T-helper 1 cell treated with Interleukin-12 subunit alpha and Interleukin-12 subunit beta and Interleukin-4 antibody, amounts not matched to agents 30 ng/mL and 1 ng/mL, for 36 hours (primary cell): ENCODE measurements at regions not wholly inside any gene's neighbourhood (a gene's known extent, or its start where the extent isn't known, plus 50 kb on each side); places are given as distances from the start of the nearest gene placed in this dataset.

Experiments
- intact Hi-C: fragments of 100-400 bp; cut with micrococcal nuclease; formaldehyde crosslinking; loops from one replicate; pipeline ENCODE4 v1.15.1; 2024

- intact Hi-C loops = no loop called here
Observed at GRCh38 chr22:47381240-47381639, 618.8 kb downstream of the TBC1D22A start.

DNA sequence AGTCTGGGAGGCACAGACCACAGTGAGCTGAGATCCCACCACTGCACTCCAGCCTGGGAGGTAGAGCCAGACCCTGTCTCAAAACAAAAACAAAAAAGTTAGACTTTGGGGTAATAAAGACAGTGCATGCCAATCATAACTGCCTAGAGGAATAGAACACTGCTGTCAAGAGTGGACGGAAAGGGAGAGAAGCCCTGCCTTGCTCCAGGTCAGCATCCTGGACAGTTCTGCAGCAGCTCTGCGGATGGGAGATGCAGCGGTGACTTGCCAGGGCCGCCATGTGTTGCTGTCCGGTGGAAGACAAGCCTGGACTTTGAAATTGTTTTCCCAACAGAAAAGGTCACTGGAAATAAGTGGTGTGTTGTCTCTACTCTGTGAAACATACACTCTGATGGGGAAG, 618.2 kb downstream of the TBC1D22A start:
- intact Hi-C loops = no loop called here

DNA sequence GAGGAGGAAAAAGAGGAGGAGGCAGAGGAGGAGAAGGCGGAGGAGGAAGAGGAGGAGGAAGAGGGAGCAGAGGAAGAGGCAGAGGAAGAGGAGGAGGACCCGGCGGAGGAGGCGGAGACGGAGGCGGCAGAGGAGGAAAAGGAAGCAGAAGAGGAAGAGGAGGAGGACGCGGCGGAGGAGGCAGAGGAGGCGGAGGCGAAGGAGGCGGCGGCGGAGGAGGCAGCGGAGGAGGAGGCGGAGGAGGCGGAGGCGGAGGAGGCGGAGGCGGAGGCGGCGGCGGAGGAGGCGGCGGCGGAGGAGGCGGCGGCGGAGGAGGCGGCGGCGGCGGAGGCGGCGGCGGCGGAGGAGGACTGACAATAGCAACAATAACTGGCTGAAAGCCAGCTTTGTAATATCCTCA, 616.6 kb downstream of the TBC1D22A start:
- intact Hi-C loops = no loop called here

- intact Hi-C loops = no loop called here
Observed at GRCh38 chr22:47377926-47378560, 615.6 kb downstream of the TBC1D22A start.

- intact Hi-C loops = no loop called here
Observed at GRCh38 chr22:47376901-47377505, 614.6 kb downstream of the TBC1D22A start.

DNA sequence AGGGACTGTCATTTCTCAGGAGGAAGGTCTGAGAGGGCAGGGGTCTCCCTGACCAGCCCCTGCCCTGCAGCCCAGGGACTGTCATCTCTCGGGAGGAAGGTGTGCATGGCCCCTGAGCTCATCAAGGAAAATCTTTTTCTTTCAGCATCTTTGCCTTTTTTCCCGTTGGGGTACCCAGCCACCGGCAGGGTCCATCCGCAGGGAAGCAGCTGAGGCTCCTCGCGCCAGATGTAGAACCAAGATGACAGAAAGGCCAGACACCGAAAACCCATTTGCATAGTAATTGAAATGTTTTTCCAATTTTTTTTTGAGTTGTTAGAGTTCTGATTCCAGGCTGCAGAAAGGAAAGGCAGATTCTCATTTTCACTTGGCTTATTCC, 613.9 kb downstream of the TBC1D22A start:
- intact Hi-C loops = no loop called here

GRCh38 chr22:47375621-47376321, 613.3 kb downstream of the TBC1D22A start:
- intact Hi-C loops = no loop called here

DNA sequence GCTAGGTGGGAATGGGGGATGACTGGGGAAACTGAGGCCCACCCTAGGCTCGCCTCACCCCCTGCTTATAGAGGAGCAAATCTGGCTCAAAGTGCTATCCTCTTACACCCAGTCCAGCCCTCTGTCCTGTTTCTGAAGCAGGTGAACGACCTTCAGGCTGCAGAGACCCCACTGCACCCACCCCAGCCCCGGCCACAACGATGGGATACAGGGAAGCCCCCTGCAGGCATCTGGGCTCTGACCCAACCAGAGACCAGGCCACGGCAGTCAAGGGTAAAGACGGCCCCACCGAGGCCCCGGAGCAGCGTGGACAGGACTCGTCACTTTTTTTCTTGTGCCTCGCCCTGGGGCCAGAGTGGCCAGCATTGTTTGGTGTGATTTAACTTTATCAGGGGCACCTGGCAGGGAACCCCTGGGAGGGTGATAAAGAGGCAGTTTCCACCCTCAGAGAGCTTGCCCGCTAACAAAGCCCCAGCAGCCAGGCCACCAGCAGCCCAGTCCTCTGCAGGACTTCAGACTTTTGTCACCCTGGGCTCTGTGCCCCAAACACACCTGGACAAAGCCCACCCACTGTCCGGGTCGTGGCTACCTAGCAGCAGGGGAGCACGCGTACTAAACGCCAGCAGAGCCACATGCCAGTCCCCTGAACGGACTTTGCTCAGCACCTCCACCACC, 612.6 kb downstream of the TBC1D22A start:
- intact Hi-C loops = no loop called here

GRCh38 chr22:47374273-47374771, 611.9 kb downstream of the TBC1D22A start:
- intact Hi-C loops = no loop called here

DNA sequence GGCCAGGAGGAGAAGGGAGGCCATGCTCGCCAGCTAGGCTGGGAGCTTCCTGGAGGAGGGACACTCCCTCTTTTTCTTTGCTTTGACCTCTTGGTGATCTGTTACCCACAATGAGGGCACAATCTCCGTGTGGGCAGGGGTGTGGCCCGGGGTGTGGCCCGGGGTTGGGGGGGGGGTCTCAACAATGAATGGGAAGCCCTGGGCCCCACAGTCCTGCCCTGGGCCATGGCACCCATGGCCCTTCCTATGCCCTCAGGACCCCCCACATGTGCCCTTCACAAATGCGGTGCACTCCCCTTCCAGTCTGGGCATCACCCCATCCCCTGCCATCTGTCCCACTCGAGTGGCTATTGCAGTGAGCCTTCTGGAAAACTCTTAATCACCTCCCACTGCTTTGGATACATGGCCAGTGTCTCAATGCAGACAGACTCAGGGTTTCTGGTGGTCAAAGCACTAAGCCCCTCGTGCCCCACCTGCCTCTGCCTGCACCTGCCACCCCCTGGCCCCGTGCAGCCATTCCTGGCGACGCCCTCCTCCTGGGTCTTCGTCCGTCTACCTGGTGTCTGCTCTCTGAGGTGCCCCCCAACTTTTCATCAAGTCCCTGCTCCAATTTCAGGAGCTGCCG, 611.3 kb downstream of the TBC1D22A start:
- intact Hi-C loops = no loop called here

- intact Hi-C loops = no loop called here
Observed at GRCh38 chr22:47372596-47373385, 610.3 kb downstream of the TBC1D22A start.

GRCh38 chr22:47372111-47372581, 609.7 kb downstream of the TBC1D22A start:
- intact Hi-C loops = no loop called here

GRCh38 chr22:47371263-47372090, 609.0 kb downstream of the TBC1D22A start:
- intact Hi-C loops = no loop called here

DNA sequence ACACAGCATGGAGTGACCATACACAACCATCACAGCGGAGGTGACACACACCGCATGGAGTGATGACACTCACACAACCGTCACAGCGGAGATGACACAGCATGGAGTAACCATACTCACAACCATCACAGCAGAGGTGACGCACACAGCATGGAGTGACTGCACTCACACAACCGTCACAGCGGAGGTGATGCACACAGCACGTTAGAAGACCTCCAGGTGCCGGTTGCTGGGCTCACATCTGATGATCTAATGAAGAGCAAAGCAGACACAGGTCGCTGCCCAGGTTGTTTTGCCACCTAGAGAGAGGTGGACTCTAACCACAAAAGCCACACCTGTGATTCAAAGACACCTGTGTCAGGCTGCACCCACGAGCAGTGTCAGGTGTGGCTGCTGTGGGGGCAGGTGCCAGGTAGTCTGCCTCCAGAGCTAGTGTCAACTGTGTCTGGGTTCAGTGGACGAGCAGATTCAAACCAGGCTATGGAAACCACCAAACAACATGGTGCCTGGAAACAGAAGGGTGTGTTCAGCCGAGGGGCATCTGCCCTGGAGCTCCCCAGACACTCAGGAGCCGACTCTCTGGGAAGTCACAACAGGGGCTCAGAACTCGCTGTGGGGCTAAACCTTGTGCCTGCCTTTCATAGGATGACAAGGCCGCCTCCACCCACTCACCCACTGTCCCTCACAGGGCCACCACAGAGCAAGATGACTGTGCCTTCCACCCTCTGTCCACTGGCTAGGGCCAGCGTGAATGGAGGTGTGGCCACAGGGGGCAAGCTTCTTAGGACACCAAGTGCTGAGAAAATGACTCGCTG, 608.2 kb downstream of the TBC1D22A start:
- intact Hi-C loops = no loop called here

DNA sequence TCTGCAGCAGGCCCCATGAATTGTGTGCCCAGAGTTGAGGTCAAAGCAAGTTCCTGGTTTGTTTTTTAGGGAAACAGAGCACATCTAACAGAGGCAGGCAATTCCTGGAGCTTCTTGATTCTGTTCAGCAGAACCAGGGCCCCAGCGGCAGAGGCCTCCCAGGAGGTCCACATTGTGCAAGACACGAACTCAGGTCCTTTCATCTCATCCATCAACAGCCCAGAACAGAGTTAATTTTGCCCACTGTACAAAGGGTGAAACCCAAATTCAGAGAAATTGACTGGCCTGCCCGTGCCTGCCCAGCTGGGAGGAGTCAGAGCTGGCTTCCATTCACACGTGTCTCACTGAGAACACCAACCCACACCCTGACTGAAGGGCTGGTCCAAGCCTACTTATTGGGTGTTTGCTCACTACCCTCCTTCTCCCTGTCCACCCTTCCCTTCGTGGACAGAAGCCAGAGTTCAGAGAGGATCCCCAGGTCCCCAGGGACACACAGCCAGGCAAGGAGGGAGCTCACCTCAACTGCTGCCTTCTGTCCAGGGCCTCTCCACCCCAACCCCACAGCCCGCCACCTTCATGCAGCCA, 607.1 kb downstream of the TBC1D22A start:
- intact Hi-C loops = no loop called here

DNA sequence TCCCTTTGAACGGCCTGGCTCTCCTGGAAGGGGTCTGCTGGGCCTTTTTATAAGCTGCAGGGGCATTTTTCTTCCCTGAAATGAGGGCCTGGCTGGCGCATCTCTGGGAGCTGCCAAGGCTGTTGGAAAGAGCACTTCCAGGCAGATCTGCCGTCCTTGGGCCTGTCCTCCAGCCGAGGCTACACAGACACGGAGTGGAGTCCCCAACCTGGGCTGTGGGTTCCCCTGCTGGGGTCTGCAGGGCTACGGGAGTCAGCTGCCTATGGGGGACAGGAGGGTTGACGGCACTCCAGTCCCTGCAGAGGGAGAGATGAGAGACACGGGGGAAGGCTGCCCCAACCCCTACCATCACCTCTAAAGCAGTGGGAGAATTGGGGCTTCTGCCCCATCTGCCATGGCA, 606.6 kb downstream of the TBC1D22A start:
- intact Hi-C loops = no loop called here

DNA sequence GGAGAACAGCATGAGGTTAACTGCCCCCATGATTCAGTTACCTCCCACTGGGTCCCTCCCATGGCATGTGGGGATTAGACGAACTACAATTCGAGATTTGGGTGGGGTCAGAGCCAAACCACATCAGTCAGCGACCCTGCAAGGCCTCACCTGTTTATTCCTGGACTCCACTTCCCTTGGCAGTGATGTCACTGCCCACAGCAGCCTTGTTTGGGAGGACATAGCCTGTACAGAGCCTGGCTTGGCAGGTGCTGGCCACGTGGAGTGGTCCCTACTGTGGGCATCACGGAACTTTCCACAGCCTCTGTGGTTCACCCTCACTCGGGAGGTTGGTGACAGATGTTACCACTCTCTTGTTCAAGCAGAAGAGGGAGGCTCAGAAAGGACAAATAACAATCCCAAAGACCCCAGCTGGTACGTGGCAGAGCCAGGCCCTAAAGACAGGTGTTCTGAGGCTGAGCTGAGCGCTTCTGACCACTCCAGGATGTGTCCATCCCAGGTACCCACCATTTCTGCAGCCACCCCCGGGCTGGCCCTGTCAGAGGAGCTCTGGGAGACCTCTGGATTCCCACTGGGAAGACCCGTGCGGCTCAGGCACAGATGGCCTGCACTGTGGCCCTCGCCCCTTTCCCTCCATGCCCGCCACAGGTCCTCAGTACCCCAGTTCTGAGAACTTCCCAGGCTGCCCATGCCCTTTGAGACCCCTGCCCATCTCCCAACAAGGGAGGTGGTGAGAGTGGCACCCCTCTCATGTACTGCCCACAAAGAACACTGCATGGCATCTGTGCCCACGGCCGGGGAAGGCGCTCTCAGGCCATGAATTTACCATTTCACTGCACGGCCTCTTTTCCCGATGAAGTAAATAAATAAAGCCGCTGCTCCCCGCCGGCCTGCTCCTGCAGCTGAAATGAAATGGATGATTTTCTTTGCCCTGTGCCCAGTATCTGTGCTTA, 605.8 kb downstream of the TBC1D22A start:
- intact Hi-C loops = no loop called here
